ENCODE measurements at regions not wholly inside any gene's neighbourhood (a gene's known extent, or its start where the extent isn't known, plus 50 kb on each side); places are given as distances from the start of the nearest gene placed in this dataset.

GRCh38 chr12:92552412-92553108 is 150.2 kb upstream of the PLEKHG7 start:
- DNase-seq, result no peak

- DNase-seq, result no peak
These were observed 150.9 kb upstream of the PLEKHG7 start for GRCh38 chr12:92551853-92552397.

- no peak for DNase-seq
These were observed 151.6 kb upstream of the PLEKHG7 start for GRCh38 chr12:92551210-92551609.

- DNase-seq, result no peak
These were observed 152.1 kb upstream of the PLEKHG7 start for GRCh38 chr12:92550661-92551060.

- no peak for DNase-seq
These were observed 152.5 kb upstream of the PLEKHG7 start for GRCh38 chr12:92550254-92550653.

- no peak for DNase-seq
These were observed 153.3 kb upstream of the PLEKHG7 start for GRCh38 chr12:92549516-92549915.

GRCh38 chr12:92547906-92548305 is 154.9 kb upstream of the PLEKHG7 start:
- DNase-seq, result no peak

- no peak for DNase-seq
These were observed 155.4 kb upstream of the PLEKHG7 start for GRCh38 chr12:92547420-92547819.

- no peak for DNase-seq
These were observed 156.0 kb upstream of the PLEKHG7 start for GRCh38 chr12:92546635-92547348.

- DNase-seq, result no peak
These were observed 156.5 kb upstream of the PLEKHG7 start for GRCh38 chr12:92546259-92546634.

GRCh38 chr12:92544322-92544721 is 158.5 kb upstream of the PLEKHG7 start:
- DNase-seq, result no peak

- DNase-seq, result no peak
These were observed 158.9 kb upstream of the PLEKHG7 start for GRCh38 chr12:92543840-92544239.

- peak; percentile 24 for DNase-seq
These were observed 159.4 kb upstream of the PLEKHG7 start for GRCh38 chr12:92543359-92543758.

GRCh38 chr12:92541731-92542130 is 161.1 kb upstream of the PLEKHG7 start:
- no peak for DNase-seq

GRCh38 chr12:92540782-92541423 is 161.9 kb upstream of the PLEKHG7 start:
- no peak for DNase-seq

- DNase-seq, result no peak
These were observed 162.6 kb upstream of the PLEKHG7 start for GRCh38 chr12:92539976-92540781.

GRCh38 chr12:92539110-92539749 is 163.6 kb upstream of the PLEKHG7 start:
- no peak for DNase-seq

GRCh38 chr12:92537290-92537960 is 165.4 kb upstream of the PLEKHG7 start:
- no peak for DNase-seq

GRCh38 chr12:92535961-92536360 is 166.8 kb upstream of the PLEKHG7 start:
- DNase-seq, result no peak

- no peak for DNase-seq
These were observed 169.4 kb upstream of the PLEKHG7 start for GRCh38 chr12:92533280-92533890.

- DNase-seq, result no peak
These were observed 172.1 kb upstream of the PLEKHG7 start for GRCh38 chr12:92530706-92531105.

Data from NCI-H2029 (cell line).